Lung microvascular endothelial cell (primary cell): ENCODE measurements at regions not wholly inside any gene's neighbourhood (a gene's known extent, or its start where the extent isn't known, plus 50 kb on each side); places are given as distances from the start of the nearest gene placed in this dataset.
"Not testable (repeated sequence)": the region's sequence is repeated elsewhere in the genome, so short reads cannot be mapped to it uniquely, and the experiment has no call there.

Experiments
- DNase-seq, 2 donors: peaks; one replicate each; pipeline versions ENCODE4 v3.0.0 to v3.0.0-alpha.2; 2010; ENCODE audit warnings: low read depth in 2 of 2

DNA sequence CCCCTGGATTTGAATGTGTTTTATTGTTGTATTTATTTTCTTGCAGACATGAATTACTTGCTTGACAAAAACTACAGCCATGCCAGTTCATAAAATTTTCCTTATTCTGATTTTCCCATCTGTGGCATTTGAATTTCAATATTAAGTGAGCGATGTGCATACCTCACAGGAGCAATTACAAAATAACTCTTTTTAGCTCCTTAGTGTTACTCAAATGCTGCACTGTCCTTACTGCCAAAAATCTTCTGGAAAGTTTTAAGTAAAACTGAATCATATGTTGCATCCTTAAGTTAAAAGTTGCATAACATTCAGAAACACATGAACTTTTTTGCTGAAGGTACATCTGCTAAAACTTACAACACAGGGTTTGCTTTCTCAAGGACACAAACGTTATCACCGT is 120.1 kb downstream of the OR4M2 start:
- not testable (repeated sequence) for DNase-seq

GRCh38 chr15:22201993-22202659 is 121.8 kb downstream of the OR4M2 start:
- DNase-seq: not testable (repeated sequence)

GRCh38 chr15:22203208-22203607 is 122.9 kb downstream of the OR4M2 start:
- DNase-seq: not testable (repeated sequence)

DNA sequence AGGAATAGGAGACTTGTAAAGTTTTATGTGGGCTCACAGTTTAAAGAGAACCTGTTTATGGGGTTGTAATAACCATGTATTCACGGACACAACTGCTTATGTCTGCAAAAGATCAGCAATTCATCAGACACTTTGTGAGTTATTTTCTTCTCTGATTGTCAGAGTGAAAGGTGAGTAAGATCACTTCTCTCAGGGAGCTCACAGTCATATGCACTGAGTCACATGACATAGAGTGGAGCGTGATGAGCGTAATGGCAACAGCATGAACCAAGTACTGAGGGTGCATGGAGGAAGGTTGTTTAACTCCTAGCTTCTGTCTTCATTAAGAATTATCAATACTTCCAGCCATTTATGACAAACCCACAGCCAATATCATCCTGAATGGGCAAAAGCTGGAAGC is 128.8 kb downstream of the OR4M2 start:
- not testable (repeated sequence) for DNase-seq

DNA sequence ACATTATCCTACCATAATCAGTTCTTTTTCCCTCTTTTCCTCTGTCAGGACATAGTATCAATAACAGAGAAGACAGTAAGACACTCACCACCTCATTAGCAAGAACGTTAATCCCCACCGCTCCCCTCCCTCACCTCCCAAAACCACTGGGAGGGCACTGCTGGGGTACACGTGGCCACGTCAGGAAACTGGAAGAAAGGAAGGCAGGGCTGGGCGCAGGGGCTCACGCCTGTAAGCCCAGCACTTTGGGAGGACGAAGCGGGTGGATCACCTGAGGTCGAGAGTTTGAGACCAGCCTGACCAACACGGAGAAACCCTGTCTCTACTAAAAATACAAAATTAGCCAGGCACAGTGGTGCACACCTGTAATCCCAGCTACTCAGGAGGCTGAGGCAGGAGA is 142.3 kb downstream of the OR4M2 start:
- DNase-seq: not testable (repeated sequence)

- peak in 1 of 2 donors; percentile 10 for DNase-seq
Observed at GRCh38 chr15:22224241-22224671, 143.9 kb downstream of the OR4M2 start.

- DNase-seq: not testable (repeated sequence)
Observed at GRCh38 chr15:22224961-22225360, 144.6 kb downstream of the OR4M2 start.

- DNase-seq: no peak
Observed at GRCh38 chr15:22226034-22226790, 145.9 kb downstream of the OR4M2 start.

GRCh38 chr15:22227411-22228100 is 147.2 kb downstream of the OR4M2 start:
- DNase-seq: no peak

- no peak for DNase-seq
Observed at GRCh38 chr15:22228101-22228762, 147.9 kb downstream of the OR4M2 start.

DNA sequence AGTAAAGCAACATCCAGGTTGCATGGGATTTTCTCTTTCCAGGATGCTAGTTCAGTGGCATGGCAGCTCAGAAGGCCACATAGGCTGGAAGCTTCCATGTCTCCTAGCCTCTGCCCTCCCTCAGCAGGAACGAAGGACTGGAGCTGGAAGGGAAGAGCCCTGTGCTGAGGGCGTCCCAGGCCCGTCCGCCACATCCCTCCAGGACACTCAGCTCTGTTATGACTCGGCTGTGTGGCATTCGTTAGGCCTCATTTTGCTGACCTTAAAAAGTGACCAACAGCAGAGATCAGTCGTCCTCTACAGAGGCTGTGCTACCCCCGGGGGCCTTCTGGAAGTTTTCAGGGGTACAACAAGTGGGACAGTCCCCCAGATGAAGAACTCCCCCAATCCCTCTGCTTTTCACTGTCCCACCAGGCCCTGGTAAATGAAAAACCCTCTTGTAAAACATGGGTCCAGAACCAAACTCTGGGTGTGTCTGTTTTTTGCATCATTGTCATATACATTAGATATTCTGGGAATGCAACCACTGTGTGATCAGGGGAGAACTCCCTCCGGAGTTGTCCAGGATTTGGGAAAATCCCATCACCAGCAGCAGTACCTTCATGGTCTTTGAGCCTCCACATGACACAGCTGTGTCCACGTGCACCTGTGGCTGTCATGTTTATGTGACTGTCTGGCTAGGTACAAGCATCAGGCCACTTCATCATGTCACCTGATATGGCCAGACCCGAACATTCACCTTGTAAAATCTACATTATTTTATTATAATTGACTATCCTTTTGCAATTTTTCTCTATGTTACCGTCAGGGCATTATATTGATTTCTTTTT is 149.9 kb downstream of the OR4M2 start:
- no peak for DNase-seq

DNA sequence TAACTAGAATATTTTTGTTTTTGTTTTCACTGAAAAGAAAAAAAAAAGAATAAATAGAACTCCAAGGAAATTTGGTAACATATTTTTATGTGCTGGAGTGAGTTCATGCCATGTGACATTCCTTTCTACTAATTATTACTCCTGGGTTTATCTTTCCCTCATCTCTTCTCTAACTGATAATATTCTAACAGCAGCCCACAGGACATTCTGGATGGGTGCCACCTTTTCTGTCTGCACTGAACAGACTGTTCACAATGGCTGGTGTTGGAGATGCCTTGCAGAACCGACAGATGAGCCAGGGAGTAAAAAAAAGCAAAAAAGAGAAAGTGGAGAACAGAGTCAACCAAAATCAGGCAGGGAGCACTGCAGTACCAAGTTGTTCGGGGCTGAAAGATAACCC is 151.3 kb downstream of the OR4M2 start:
- no peak for DNase-seq

GRCh38 chr15:22232675-22233074 is 152.3 kb downstream of the OR4M2 start:
- DNase-seq: no peak

- not testable (repeated sequence) for DNase-seq
Observed at GRCh38 chr15:22235261-22235930, 155.1 kb downstream of the OR4M2 start.

- DNase-seq: no peak
Observed at GRCh38 chr15:22236469-22236868, 156.1 kb downstream of the OR4M2 start.

DNA sequence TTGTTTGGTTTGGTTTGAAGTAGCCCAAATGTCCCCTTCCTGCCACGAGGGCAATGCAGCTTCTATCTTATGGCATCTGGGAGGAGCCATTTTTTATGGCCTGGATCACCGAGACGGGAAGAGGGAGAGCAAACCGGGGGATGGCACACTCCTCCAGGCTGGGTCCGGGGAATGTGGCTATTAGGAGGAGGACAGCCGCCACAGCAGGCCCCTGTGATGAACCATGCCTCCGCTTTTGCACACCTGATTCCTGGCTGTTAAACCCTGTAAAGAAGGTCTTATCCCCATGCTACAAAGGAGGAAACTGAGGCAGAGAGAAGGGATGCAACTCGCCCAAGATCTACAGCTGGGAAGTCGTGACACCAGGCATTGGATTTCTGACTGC is 157.6 kb downstream of the OR4M2 start:
- DNase-seq: no peak

- DNase-seq: not testable (repeated sequence)
Observed at GRCh38 chr15:22238276-22238958, 158.1 kb downstream of the OR4M2 start.

GRCh38 chr15:22238959-22239805 is 158.9 kb downstream of the OR4M2 start:
- not testable (repeated sequence) for DNase-seq

DNA sequence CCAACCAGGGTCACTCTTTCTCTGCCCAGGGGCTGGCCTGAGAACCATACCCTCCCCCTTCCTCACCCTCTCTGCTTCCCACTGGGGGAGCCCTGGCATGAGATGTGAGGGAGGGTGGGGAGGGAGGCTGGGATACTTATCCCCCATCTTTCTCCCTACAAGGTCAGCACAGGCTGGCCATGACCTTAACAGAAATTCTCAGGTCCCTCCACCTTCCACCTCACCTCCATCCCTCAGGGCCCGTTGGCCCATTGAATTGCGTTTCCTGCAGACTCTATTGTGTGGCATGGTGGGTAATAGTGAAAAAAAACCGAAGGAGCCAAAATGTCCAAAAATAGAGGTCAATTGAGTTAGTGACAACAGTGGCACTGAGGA is 159.5 kb downstream of the OR4M2 start:
- no peak for DNase-seq
